ENCODE measurements at regions not wholly inside any gene's neighbourhood (a gene's known extent, or its start where the extent isn't known, plus 50 kb on each side); places are given as distances from the start of the nearest gene placed in this dataset.
"Not testable (repeated sequence)": the region's sequence is repeated elsewhere in the genome, so short reads cannot be mapped to it uniquely, and the experiment has no call there.

DNA sequence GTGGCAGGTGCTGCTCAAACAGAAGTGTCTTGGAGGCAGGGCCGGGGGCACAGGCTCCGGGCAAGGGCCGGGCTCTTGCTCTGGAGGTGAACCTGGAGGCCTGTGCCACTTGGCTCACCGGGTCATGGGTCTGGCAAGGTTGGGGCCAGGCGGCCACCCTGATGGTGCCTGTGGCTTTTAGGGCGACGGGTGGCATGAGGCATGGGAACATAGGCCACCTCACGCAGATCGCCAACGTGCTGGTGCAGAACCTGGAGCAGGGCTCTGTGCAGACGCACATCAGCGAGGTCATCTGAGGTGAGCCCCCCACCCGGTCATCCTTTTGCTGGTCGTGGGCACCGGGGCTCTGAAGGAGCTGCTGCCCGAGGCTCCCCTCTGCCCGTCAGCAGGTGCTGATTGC is 202.7 kb downstream of the LIPI start:
- not testable (repeated sequence) for DNase-seq

DNA sequence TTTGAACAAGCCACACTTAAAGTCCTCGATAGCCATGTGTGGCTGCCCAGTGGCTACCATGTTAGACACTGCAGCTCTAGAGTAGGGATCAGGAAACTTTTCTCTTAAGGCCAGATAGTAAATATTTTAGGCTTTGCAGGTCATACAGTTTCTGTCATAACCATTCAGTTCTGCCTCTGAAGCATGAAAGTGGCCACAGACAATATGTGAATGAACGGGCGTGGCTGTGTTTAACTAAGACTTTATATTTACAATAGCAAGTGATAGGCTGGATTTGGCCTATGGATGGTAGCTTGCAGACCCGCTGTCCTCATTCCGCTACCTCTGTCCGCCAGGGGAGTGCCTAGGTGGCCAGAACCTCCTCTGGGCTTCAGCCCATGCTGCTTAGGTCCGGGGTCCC is 204.6 kb downstream of the LIPI start:
- DNase-seq: not testable (repeated sequence)

- DNase-seq: not testable (repeated sequence)
Measured at GRCh38 chr21:13986996-13987958, 223.5 kb downstream of the LIPI start.

- DNase-seq: not testable (repeated sequence)
Measured at GRCh38 chr21:13985865-13986863, 224.6 kb downstream of the LIPI start.

- DNase-seq: not testable (repeated sequence)
Measured at GRCh38 chr21:13985137-13985864, 225.5 kb downstream of the LIPI start.

DNA sequence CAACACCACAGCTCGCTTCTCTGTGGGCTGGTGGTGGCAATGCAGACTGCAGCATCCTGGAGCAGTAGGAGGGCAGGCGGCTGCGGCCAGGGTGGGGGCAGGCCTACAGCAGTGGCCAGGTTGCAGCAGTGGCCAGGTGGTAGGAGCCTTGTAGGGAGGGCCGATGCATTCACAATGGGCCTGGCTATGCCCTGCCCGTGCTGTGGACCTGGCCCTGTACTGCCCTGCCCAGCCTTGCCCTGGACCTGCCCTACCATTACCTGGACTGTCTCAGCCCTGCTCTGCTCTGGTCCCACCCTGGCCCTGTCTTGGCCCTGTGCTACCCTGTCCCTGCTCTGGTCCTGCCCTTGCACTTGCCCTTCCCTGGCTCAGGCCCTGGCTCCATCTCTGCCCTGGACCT is 226.0 kb downstream of the LIPI start:
- not testable (repeated sequence) for DNase-seq

GRCh38 chr21:13981176-13982087 is 229.3 kb downstream of the LIPI start:
- not testable (repeated sequence) for DNase-seq

DNA sequence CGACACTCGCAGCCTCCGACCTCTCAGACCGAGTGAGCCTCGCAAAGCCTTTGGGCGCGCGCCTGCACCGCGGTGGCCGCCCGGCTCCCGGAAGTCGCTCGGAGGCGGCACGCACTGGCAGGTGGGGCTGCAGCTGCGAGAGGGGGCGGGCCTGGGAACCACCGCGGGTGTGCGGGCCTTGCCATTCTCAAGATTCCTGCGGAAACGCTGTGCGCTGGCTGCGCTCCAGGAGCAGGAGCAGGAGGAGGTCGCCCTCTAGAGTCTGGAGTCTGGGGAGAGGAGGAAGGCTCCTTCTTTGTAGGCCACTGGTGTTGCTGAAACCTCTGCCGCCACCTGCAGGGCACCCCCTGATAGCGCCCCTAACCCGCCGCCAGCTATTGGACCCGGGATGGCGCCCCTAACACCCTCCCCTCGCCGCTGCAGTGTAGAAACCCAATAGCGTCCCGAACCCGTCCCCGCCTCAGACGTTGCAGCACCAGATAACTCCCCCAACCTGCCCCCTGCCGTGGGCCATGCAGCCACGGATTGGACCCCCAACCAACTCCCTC is 230.6 kb downstream of the LIPI start:
- DNase-seq: peak; percentile 62

DNA sequence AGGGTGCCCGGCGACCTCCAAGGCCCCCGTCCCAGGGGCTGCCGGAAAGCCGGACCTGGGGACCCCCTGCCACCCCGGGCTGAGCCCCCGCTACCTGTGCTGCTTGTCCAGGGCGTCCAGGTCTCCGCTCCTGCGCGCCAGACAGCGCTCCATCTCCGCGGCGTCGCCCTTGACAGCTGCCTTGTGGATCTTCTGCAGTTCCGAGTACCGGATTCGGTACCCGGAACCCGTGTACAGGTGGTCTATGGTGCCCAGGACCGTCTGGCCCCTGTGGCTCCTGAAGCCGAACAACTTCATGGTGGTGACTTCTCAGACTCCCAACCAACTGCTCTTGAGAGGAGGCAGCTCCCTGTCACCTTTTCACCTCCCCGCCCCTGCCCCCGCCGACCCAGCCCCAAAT is 231.1 kb downstream of the LIPI start:
- DNase-seq: not testable (repeated sequence)

DNA sequence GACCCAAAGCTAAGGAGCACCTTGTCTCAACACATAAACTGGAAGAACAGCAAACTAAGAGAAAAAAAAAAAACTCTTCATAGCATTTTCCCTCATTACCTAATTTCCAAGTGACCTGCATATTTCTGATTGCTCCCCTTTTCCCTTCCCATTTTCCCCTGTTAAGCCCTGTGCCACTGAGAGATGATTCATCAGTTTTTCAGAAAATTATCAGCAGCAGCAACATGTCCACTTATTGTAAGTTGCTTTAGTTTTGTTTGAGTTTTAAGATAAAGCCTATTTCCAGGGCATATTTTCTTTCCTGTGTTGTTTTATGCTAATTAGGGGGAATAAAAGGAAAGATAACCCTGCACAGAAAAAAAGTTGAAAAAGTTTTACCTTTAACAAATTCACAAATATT is 236.2 kb downstream of the LIPI start:
- not testable (repeated sequence) for DNase-seq

- DNase-seq: not testable (repeated sequence)
Measured at GRCh38 chr21:13969853-13970252, 240.9 kb downstream of the LIPI start.

DNA sequence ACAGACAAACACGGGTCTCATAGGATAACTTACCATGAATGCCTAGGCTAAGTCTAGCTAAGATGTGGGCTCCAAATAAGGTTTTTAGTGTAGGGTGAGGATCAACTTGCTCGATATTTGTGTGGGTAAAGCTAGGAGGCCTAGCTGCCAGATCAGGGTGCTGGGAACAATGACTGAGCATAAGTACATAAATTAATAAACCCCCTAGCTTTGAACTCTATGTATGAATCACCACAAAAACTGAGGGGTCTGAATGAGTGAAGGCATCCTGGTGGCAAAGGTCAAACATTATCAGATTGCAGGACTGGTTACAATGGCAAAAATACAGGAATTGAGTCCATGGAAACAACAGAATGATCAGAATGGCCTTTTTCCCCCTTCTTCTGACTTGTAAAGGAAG is 241.8 kb downstream of the LIPI start:
- not testable (repeated sequence) for DNase-seq

DNA sequence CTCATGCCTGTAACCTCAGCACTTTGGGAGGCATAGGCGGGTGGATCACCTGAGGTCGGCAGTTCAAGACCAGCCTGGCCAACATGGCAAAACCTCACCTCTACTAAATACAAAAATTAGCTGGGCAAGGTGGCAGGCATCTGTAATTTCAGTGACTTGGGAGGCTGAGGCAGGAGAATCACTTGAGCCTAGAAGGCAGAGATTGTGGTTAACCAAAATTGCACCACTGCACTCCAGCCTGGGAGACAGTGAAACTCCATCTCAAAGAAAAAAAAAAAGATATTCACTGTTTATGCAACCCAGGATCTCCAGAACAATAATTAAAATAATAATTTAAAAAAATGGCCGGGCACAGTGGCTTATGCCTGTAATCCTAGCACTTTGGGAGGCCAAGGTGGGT is 247.5 kb downstream of the LIPI start:
- not testable (repeated sequence) for DNase-seq

GRCh38 chr21:13937236-13937635 is 273.5 kb downstream of the LIPI start:
- DNase-seq: no peak

GRCh38 chr21:13936033-13936937 is 274.5 kb downstream of the LIPI start:
- DNase-seq: not testable (repeated sequence)

DNA sequence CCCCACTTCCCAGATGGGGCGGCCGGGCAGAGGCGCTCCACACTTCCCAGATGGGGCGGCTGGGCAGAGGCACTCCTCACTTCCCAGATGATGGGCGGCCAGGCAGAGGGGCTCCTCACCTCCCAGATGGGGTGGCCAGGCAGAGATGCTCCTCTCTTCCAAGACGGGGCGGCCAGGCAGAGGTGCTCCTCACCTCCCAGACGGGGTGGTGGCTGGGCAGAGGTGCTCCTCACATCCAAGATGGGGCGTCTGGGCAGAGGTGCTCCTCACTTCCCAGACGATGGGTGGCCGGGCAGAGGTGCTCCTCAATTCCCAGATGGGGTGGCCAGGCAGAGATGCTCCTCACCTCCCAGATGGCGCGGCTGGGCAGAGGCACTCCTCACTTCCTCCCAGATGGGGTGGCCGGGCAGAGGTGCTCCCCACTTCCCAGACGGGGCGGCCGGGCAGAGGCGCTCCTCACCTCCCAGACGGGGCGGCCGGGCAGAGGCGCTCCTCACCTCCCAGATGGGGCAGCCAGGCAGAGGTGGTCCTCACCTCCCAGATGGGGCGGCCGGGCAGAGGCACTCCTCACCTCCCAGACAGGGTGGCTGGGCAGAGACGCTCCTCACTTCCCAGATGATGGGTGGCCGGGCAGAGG is 275.2 kb downstream of the LIPI start:
- not testable (repeated sequence) for DNase-seq

GRCh38 chr21:13934887-13935342 is 275.8 kb downstream of the LIPI start:
- DNase-seq: not testable (repeated sequence)

- DNase-seq: not testable (repeated sequence)
Measured at GRCh38 chr21:13923175-13923574, 287.6 kb downstream of the LIPI start.

GRCh38 chr21:13921455-13921854 is 289.3 kb downstream of the LIPI start:
- DNase-seq: not testable (repeated sequence)
